Fibroblast of pulmonary artery (primary cell): ENCODE measurements at regions not wholly inside any gene's neighbourhood (a gene's known extent, or its start where the extent isn't known, plus 50 kb on each side); places are given as distances from the start of the nearest gene placed in this dataset.

Experiments used
- DNase-seq: peaks from one replicate; pipeline ENCODE4 v3.0.0-alpha.2; 2010; ENCODE audit warnings: low read depth
- H3K4me3 ChIP-seq: replicated peaks from 2 replicates; pipeline ENCODE4 v1.5.1; 2011; ENCODE audit warnings: low read depth, mild to moderate bottlenecking, control low read depth, low read length, moderate library complexity
- CTCF ChIP-seq: IDR thresholded peaks from 2 replicates; pipeline ENCODE4 v1.5.1; 2011; ENCODE audit warnings: mild to moderate bottlenecking, control low read depth, low read length, inconsistent platforms; ENCODE audit errors: missing control alignments

GRCh38 chr9:82797534-82797933 lies 265.4 kb downstream of the RASEF start:
- DNase-seq = no peak
- no peak for TF ChIP-seq CTCF
- H3K4me3 ChIP-seq = no peak overlapping the region

- no peak overlapping the region for H3K4me3 ChIP-seq
- DNase-seq = no peak
- no peak for TF ChIP-seq CTCF
Measured at GRCh38 chr9:82799286-82799685, 263.7 kb downstream of the RASEF start.

GRCh38 chr9:82805027-82805426 lies 257.9 kb downstream of the RASEF start:
- no peak for TF ChIP-seq CTCF
- DNase-seq = no peak
- no peak overlapping the region for H3K4me3 ChIP-seq

- DNase-seq = no peak
- no peak for TF ChIP-seq CTCF
- no peak overlapping the region for H3K4me3 ChIP-seq
Measured at GRCh38 chr9:82808478-82808877, 254.5 kb downstream of the RASEF start.

- DNase-seq = peak; percentile 13
- no peak for TF ChIP-seq CTCF
- no peak overlapping the region for H3K4me3 ChIP-seq
Measured at GRCh38 chr9:82810915-82811314, 252.0 kb downstream of the RASEF start.

- H3K4me3 ChIP-seq = no peak overlapping the region
- TF ChIP-seq CTCF = no peak
- DNase-seq = no peak
Measured at GRCh38 chr9:82819260-82819659, 243.7 kb downstream of the RASEF start.

- H3K4me3 ChIP-seq = no peak overlapping the region
- TF ChIP-seq CTCF = no peak
- no peak for DNase-seq
Measured at GRCh38 chr9:82820186-82820585, 242.8 kb downstream of the RASEF start.
